HG02623 (cell line): ENCODE measurements at regions not wholly inside any gene's neighbourhood (a gene's known extent, or its start where the extent isn't known, plus 50 kb on each side); places are given as distances from the start of the nearest gene placed in this dataset.
"Not testable (repeated sequence)": the region's sequence is repeated elsewhere in the genome, so short reads cannot be mapped to it uniquely, and the experiment has no call there.

ENCODE experiments used
- ATAC-seq: cut with Tn5 transposase; IDR thresholded peaks from one replicate; pipeline ENCODE4 v1.9.1; 2021; ENCODE audit warnings: moderate library complexity; ENCODE audit not compliant: unreplicated experiment

DNA sequence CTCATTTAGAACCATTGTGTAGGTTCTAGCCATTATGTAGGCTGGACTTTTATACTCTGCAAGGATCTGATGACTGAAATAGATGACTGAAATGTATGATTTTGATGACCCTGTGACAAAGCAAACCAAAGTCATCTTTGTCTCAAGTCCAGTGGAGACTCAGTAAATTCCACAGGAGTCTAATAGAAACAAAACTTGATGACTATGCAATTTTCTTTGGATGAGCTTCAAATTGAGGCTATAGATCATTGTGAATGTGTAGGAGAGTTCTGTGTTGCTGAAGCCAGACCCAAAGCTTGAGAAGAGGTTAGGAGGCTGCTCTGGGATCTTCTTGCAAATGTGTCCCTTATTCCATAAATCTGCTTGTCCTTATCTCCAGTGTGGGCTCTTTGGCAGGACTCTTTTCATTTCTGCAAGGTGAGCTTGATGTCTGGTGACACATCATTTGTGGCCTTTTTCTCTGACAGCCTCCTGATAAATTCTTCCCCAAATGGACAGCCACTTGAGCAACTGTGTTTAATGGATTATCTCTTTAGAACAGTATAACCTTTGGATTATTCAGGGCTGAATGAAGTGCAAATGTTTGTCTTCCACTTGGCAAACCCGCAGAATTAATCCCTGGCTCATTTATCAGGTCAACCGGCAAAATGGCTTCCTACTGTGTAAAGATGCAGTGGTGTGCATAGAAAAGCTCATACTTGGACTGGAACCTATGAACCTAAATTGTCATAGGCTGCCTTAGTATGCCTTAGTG lies 235.1 kb upstream of the ANKH start:
- ATAC-seq: no peak

DNA sequence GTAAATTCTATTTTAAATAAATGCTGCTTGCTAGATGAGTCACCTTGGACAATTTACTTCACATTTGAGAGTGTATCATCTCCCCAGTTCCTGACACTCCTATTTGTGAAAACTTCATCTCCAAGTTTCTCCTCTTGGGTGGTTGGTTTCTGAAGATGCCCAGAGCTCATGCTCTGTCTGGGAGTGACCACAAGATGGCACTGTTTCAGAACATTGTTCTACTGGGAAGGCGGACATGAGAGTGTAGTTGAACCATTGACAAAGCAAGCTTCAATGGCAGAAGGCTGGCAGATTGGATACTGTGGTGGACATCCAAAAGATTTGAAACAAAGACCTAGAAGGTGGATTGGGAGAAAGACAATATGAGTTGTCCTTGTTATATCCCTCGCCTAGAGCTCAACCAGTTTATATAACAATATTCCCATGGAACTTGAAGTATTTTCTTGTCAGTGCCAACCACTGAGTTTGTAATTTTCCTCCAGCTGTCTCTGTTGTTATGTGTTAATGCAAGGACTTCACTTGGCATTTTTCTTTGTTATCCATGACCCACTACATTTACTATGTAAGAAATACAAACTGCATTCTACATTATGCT lies 234.3 kb upstream of the ANKH start:
- ATAC-seq: peak; percentile 97

DNA sequence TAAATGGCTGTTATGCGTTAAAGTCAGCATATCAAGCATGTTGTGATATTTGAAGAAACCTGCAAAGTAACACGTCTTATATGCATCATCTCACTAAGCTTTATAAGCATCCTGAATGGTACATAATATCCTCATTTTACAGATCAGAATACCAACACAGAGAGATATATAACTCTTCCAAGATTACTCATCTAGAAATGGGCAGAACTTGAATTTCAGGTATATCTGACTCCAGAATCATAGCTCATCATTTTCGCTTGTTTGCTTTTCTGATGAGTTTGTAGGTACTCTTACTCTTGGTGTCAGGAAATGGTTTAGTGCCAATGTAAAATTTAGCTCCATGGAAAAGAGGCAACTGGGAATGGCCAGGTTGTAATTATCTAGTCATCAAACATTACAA lies 232.3 kb upstream of the ANKH start:
- ATAC-seq: no peak

DNA sequence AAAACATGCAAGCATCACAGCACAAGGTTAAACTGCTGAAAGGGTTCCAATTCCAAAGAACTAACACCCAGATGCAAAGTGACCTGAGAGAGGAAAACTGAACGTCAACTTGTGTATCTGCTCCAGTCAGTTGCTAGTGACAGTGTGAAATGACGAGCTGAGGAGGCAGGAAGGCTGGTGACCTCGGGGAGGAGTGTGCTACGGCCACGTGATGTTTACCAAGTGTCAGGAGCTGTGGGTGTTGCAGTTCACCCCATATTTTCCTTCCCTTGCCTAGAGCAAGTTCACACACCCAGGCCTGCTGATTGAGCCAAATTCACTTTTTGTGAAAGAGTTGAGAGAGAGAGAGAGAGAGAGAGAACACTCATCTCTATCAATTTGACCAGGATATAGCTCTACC lies 231.6 kb upstream of the ANKH start:
- no peak for ATAC-seq

DNA sequence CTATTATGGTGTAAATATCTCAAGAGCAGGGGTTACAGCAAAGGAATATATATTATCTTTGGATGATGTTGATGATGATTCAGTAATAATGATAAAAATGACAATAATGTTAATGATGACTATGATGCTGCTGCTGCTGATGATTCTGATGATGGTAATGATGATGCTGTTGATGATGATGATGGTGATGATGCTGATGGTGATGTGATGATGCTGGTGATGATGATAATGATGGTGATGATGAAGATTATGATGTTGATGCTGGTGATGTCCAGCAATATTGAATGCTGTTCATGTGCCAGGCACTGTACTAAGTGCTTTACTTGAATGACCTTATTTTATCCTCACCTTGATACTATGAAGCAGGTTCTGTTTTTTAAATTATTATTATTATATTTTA lies 226.0 kb upstream of the ANKH start:
- ATAC-seq: no peak

DNA sequence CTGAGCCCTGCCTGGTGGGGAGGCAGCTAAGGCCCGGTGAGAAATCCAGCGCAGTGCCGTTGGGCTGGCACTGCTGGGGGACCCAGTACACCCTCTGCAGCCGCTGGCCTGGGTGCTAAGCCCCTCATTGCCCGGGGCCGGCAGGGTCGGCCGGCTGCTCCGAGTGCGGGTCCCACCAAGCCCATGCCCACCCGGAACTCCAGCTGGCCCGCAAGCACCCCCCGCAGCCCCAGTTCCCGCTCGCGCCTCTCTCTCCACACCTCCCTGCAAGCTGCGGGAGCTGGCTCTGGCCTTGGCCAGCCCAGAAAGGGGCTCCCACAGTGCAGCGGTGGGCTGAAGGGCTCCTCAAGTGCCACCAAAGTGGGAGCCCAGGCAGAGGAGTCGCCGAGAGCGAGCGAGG lies 225.1 kb upstream of the ANKH start:
- not testable (repeated sequence) for ATAC-seq

DNA sequence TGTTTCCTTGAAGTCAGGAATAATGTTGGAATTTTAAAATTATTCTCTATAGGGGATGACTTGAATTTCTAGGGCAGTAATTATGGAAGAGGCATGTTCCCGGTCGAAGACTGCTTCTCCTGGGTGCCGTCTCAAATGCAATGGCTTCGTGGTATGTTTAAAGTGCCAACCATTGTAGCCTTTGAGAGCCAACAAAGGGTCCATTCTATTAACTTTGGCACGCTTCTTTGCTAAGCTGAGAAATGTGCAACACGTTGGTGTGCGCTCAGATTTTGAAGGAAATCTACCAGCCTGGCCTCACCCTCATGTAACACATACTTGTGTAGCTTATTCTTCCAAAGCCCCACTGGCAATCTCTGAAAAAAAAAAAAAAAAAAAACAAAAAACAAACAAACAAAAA lies 221.2 kb upstream of the ANKH start:
- ATAC-seq: no peak

DNA sequence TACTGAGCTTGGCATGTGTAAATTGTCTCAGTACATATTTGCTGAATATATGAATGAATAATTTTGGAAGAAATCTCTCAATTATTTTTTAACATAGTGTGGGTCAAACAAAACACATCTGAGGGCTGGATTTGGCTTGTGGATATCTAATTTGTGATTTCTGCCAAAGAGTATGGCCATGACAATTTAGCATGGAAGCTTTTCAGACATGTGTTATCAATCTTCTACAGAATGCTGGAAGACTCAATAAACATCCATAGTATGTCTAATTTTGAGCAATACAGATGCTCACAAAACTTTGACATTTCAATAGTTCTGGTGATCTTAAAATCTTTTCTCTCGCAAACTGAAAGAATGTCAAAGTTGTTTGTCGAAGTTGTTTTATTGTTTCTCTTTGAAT lies 214.1 kb upstream of the ANKH start:
- no peak for ATAC-seq

DNA sequence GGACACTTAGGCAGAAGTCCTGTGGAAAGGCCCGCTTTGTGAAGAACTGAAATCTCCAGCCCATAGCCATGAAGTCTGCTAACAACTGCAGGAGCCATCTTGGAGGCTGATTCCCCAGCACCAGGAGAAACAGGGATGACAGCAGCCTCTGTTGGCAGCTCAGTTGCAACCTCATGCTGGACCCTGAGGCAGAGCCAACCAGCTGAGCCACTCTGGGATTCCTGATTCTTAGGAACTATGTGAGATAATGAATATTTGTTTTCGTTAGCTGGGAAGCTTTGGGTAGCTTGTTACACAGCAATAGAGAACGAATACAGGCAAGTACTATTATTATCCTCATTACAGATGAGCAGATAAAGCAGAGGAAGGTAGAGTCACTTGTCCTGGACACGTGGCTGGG lies 210.5 kb upstream of the ANKH start:
- ATAC-seq: no peak

DNA sequence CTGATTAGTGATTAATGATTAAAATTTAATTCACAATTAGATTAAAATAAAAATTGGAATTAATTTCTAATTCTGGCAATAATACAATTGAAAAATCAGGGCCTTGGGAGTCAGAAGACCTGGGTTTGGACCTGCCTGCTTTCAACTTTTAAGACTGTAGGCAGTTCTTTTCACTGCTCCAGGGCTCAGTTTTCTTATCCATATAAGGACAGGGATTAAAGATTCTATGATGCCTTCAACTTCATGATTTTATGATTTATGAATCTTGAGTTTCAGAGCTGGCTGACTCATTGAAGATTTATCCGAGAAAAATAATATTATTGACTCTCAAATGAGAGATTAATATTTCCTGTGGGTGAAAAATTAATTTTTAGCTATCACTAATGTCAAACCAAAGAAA lies 208.6 kb upstream of the ANKH start:
- ATAC-seq: no peak

DNA sequence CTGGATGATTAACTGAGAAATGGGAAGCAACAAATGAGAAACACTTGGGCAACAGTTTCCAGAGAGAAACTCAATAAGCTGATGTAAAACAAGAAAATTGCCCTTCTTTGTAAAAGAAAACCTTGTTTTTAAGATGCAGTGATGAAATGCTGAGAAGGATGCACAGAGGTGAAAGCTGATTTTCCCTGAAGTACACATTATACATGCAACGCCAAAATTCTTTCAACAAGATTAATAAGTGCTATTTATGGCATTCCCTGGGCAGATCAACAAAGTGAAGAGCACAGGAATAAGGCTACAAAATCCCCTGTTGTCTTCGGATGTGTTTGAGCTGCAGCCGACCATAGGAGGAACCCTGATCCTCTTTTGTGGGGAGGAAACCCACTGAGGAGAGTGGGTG lies 208.0 kb upstream of the ANKH start:
- ATAC-seq: no peak

DNA sequence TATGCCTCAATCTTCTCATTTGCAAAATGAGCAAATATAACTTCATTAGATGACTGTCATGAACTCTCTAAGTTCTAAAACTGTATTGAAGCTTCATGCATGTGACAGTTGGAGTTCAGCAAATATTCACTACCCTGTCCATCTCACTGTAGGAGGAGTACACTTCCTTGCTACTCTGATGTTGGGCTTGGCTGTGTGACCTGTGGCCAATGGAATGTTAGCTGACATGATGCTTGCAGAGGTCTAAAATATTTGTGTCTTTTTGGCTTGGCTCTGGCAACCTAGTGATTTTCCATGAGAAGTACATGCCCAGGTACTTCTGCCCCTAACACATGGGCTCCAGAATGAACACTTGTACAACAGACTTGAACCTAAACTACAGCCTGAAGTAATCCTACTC lies 203.1 kb upstream of the ANKH start:
- no peak for ATAC-seq

DNA sequence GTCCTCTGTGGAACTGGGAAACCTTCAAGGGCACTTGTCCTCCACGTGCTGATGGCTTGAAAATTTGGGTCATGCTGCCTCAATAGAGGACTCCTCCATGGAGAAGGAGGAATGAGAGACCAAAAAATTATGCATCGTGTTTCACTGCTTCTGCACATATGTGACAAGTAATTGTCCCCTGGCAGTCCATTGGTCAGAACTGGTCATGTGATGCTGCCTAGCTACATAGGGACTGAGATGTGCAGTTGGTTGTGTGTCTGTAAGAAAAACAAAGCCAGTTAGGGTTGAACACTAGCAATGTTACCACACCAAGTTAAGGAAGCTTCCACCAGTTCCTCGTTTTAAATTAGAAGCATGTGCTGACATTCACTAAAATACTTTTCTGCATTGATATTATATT lies 201.9 kb upstream of the ANKH start:
- ATAC-seq: no peak

DNA sequence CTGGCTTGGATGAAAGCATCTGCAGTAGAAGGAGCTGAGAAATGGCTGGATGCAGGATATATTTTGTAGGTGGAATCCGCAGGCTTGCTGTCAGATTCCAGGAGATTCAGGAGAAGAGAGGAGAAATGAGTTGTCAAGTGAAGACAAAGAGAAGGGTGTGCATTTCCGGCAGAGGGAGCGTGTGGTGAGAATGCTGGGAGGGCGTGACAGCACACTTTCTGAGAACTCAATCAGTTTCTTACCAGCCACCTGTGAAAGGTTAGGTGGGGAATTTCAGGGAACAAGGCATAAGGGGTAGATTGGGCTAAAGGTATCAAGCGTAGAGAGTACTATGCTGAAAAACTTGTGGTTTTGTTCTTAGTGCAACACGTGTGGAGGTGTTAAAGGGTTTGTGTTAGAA lies 199.3 kb upstream of the ANKH start:
- no peak for ATAC-seq

DNA sequence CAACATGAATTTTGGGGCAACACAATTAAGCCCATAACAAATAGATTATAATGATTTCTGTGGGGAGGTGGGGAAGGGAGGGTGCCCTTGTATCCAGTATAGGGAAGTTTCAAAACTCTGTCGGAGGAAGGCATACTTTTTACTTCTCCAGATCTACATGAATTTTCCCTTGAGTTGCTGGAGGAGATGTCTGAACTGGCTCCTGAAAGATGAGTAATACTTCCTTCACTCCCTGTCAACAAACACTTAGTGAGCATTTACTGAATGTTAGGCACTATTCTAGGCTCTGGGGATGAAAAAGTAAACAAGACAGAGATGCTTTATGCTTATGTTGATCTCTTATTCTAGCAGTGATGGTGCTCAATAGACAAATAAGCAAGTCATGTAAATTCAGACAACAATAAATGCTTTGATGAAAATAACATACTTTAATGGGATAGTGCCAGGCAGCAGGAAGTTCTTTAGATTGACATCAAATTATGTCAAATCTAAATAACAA lies 197.9 kb upstream of the ANKH start:
- ATAC-seq: no peak

DNA sequence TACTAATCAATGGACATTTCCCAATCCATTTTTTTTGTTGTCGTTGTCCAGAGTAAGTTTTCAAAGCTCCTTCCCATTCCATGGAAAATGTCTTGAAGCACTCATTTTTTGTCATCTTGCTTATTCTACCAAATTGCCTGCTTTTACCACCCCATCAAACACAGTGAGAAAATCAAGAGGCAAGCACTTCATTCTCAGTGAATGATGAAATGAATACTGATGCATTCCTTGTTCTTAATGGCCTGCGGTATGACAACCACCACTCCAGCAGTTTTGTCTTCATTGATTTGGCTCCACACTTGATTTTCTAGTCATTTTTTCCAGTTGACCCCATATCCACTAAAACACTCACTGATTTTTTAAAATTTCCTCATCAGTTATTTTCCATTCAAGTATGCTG lies 193.5 kb upstream of the ANKH start:
- ATAC-seq: no peak

DNA sequence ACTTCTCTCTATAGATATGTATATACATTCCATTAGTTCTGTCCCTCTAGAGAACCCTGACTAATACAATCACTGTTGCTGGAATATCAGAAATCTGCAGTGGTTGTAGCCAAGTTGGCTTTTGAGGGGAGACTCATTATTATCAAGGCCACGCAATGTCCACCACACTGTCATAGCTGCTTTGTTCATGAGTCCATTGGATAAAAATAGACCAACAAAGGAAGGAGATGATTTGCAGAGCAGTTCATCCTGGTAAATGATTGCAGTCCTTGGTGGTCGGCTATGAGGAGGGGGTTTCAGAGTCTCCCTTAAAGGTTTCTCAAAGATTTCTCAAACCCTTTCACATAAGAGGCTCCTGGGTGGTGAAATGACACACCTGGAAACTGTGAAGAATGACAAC lies 192.8 kb upstream of the ANKH start:
- ATAC-seq: no peak

DNA sequence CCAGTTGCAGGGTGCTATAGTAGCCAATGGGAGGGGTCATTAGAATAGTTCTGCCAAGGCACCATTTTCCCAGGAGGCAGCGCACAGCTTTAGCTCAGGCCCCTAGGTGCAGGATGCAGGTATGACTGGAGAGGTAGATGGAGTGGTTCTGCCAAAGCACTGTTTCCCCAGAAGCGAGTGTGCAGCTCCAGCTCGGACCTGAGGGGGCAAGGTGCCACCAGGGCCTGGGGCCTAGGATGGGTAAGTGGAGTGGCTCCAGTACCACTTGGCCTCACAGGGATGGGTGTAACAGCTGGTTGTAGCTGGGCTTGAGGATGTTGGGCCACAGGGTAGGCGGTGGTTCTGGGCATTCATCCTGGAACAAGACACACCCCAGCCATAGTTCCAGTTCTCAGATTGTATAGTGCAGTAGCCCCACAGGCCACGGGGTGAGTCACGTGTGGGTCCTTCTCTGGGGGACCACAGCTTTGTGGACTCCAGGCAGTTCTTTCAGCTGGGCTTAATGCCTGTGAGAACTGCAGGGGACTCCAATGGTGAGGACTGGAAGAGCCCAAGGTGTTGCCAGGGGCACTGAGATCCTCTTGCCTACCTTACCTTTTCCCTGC lies 185.5 kb upstream of the ANKH start:
- no peak for ATAC-seq

DNA sequence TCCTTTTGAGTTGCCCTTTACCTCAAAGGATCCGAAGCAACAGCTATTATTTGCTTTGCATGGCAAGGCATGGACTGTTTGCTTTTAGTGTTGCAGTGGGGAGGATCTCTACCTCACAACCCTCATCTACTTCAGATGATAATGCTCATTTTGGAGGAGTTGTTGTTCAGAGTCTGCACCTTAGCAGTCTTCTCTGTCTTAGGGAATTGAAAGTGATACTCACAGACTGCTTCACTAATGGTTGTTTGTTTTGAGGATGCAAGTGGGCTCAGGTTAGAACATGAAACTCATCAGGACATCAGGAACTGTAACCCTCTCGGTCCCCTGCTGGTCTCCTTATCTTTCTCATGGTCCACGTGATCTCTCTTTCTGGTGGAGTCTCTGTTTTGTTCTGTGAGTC lies 172.9 kb upstream of the ANKH start:
- no peak for ATAC-seq

DNA sequence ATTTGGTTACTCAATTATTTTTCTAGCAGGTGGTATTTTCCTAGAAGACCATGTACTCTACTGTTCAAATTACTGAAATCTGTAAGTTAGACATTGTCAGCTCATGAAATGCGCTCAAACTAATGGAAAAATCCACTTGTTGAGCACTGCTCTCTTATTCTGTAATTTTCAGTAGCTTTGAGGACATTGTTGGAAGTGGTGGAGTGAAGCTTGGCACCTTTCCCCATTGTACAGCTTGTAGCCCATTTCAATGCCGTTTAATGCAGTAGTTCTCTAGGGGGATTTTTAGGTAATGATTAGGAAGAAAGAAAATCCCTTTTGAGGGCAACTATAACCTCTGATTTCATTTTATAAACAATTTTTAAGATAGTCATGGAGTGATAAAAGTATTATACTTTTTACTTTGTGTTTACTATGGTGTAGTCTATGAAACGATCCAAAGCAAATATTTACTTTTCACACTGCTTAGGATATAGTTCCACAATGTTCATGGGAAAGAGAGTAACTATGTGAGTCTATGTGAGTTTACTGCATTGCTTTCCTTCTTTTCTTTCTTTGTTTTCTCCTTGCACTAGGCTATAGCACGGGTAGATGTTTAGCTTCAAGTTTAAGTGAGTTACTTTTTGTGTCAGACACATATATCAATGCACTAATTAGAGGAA lies 165.8 kb upstream of the ANKH start:
- ATAC-seq: no peak

DNA sequence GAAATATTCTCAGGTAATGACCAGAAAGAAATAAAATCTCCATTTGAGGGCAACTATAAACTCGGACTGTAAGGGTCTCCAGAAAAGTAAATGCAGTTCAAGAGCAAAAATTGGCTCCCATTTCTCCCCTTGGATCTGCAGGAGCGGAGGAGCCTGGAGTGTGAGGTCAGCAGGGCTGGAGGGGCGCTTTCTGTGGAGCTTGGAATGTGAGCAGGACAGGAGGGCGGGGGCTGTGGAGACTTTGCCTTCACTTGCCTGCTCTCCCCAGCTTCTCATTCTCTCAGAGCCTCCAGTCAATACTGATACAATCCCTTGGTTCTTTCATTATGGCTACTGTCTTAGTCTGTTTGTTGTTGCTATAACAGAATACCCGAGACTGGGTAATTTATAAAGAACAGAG lies 162.8 kb upstream of the ANKH start:
- ATAC-seq: no peak

DNA sequence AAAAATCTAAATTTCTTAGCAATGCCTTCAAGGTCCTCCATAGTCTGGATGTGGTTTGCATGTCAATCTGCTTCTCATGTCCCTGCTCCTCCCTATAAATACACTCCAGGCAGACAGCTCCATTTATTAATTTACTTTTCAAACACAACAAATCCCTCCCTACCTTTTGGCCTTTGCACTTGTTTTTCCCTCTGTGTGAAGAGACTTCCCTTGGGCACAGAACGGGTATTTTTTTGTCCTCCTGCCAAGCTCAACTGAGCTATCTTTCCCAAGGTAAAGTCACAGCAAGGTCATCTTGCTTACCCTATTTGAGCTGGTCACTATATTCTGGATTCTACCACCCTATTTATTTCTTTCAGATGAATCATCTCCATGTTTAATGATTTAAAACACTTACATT lies 159.6 kb upstream of the ANKH start:
- no peak for ATAC-seq
